NCI-H526 (cell line): ENCODE measurements at regions not wholly inside any gene's neighbourhood (a gene's known extent, or its start where the extent isn't known, plus 50 kb on each side); places are given as distances from the start of the nearest gene placed in this dataset.
A peak's percentile ranks its signal among the peaks of the same experiment; 100 is the strongest.

Experiments used
- DNase-seq, 2 experiments: peaks; one replicate each; lab custom pipeline; 2025; lab: John Stamatoyannopoulos, UW

GRCh38 chr12:70008944-70009343 is 183.9 kb downstream of the MYRFL start:
- no peak for DNase-seq

- no peak for DNase-seq
These were observed 186.3 kb downstream of the MYRFL start for GRCh38 chr12:70011353-70011752.

GRCh38 chr12:70013016-70013415 is 188.0 kb downstream of the MYRFL start:
- DNase-seq, result peak in 1 of 2 experiments; percentile 28

GRCh38 chr12:70028515-70028914 is 203.5 kb downstream of the MYRFL start:
- DNase-seq, result no peak

GRCh38 chr12:70028918-70029317 is 203.9 kb downstream of the MYRFL start:
- DNase-seq, result no peak

GRCh38 chr12:70031046-70031445 is 206.0 kb downstream of the MYRFL start:
- DNase-seq, result peak; percentile 67

- DNase-seq, result no peak
These were observed 207.0 kb downstream of the MYRFL start for GRCh38 chr12:70032076-70032475.

GRCh38 chr12:70033310-70033709 is 208.3 kb downstream of the MYRFL start:
- DNase-seq, result no peak

GRCh38 chr12:70040141-70040540 is 203.1 kb upstream of the CNOT2 start:
- DNase-seq, result no peak

GRCh38 chr12:70042675-70043074 is 200.6 kb upstream of the CNOT2 start:
- peak; percentile 68 to 69 for DNase-seq

GRCh38 chr12:70043490-70044138 is 199.6 kb upstream of the CNOT2 start:
- DNase-seq, result no peak

GRCh38 chr12:70044167-70044566 is 199.1 kb upstream of the CNOT2 start:
- no peak for DNase-seq

- DNase-seq, result no peak
These were observed 198.2 kb upstream of the CNOT2 start for GRCh38 chr12:70045036-70045435.

- no peak for DNase-seq
These were observed 197.7 kb upstream of the CNOT2 start for GRCh38 chr12:70045514-70045913.

GRCh38 chr12:70048521-70049250 is 194.5 kb upstream of the CNOT2 start:
- no peak for DNase-seq

GRCh38 chr12:70049596-70050360 is 193.5 kb upstream of the CNOT2 start:
- DNase-seq, result peak in 1 of 2 experiments; percentile 47

GRCh38 chr12:70052476-70052875 is 190.8 kb upstream of the CNOT2 start:
- no peak for DNase-seq

GRCh38 chr12:70052931-70053497 is 190.2 kb upstream of the CNOT2 start:
- DNase-seq, result no peak

- no peak for DNase-seq
These were observed 183.9 kb upstream of the CNOT2 start for GRCh38 chr12:70059373-70059772.

- DNase-seq, result no peak
These were observed 182.6 kb upstream of the CNOT2 start for GRCh38 chr12:70060634-70061033.

- no peak for DNase-seq
These were observed 174.5 kb upstream of the CNOT2 start for GRCh38 chr12:70068743-70069142.
